NCI-H1436 treated with DMSO at 0.1 percent for 48 hours (cell line): ENCODE measurements at regions not wholly inside any gene's neighbourhood (a gene's known extent, or its start where the extent isn't known, plus 50 kb on each side); places are given as distances from the start of the nearest gene placed in this dataset.

Source experiments
- DNase-seq: peaks from one replicate; lab custom pipeline; 2025; lab: John Stamatoyannopoulos, UW

DNA sequence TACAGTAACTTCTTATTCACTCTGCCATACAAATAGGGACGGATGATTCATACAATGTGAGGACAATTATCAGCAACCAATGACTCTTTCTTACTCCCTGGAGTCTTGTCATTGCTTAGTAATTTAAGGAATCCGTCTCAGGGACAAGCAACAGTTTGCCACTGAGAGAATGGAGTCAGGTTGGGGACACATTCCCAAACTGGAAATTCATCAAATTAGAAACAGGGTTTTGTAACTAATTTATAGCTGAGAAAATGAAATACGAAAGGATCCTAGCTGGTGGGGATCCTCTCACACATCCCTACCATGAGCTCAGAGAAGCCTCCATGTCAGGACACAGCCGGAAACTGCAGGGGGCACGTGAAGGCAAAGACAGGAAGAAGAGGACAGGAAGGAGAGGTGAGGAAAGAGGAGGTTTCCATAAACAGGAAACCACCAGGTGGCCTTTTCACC is 50.4 kb upstream of the KDR start:
- DNase-seq = no peak

GRCh38 chr4:55176497-55176896 is 51.1 kb upstream of the KDR start:
- no peak for DNase-seq

- no peak for DNase-seq
These were observed 52.1 kb upstream of the KDR start for GRCh38 chr4:55177461-55177860.

DNA sequence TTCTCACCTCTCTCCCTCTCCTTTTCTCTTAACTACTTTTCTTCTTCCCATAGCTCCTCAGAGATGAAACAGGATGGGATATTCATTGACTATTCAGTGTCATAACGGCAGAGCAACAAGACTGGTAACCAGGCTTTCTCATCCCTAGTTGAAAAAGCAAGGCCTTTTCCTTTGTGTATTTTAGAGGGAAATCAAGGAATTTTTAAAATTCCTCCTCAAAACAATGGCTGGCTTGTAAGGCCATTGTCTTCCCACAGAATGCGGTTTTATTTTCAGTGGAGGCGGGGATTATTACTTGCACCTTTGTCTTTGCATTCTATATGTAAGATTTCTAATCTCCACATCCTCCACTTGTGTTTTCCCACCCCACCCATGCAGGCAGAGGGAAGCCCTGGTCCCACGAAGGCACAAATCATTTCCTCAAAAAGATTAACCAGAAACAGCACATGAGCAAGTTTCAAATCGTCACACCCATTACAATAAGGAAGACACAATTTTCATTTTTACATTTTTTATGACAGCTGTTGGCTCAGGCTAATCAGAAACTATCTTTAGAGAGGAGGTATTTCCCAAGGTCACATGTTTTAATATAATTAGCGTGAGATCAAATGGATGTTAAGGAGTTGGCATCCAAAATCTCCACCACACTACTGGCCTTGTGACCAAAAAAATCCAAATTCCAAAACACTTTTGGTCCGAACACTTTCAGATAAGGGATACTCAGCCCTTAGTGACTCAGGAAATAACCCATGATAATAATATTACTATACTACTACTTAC is 53.0 kb upstream of the KDR start:
- DNase-seq = no peak

DNA sequence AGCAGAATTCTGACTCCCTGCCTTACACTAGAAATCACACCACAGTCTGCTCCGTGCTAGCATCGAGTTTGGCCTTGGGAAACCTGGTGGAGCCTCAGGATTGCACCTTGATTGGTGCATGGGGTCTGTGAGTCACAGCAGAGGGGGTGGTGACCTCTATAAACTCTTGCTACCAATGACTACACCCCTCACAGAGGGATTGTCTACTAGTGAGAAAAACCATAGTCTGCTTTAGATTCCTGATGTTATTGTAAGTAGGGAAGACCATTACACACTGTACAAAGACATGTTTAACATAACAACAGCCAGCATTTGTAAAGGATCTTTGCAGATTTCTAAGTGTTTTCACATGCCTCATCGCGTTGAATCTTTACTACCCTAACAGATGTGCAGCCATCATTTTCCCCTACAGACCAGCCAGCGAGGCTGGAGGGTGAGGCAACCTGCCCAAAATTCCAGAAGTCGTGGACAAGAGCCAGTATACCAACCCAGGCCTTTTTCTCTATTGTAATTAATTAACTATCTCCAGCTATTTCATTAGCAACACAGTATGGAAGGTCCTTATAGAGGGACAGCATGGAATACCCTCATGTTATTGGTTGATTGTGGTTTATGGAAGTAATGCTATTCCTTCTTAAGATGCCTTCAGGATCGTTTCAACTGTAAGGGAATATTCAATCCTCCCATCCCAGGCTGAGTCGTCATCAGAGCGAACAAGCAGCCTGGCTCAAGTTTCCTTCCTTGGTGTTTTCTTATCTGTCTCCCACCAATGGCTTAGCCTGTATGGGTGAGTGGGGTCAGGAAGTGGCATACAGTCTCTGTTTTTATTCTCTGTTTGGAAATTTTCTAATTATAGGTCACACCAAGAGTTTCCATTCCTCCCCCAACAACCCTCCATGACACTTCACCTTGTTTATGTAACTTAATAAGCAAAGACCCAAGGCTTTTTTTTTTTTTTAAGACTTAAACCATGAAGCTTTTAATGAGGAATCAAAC is 55.9 kb upstream of the KDR start:
- no peak for DNase-seq

DNA sequence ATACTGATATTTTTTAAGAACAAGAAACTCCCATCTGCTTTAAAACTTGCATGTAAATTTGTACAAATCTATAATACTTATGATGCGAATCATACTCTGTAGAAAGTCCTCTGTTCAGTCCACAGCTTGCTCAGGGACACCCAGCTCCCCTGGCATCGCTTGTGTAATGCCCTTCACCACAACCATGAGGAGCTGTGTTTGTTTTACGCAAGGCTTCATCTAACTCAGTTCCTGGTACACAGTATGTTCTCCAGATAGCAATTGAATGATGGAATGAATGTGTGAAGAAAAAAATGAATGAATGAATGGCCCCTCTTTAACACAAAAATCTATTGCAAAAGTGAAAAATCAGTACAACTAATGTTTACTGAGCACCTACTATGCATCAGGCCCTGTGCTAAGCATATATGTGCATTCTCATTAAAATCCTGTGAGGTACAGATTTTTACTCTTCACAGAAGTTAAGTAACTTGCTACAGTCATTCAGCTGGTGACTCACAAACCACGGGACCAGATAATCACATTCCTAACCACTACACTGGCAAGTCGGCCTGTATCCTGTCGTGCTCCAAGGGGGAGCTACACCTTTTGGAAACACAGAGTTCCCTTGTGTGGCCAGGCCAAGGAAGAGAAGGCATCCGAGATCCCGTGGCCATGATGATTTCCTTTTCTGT is 58.7 kb upstream of the KDR start:
- no peak for DNase-seq

DNA sequence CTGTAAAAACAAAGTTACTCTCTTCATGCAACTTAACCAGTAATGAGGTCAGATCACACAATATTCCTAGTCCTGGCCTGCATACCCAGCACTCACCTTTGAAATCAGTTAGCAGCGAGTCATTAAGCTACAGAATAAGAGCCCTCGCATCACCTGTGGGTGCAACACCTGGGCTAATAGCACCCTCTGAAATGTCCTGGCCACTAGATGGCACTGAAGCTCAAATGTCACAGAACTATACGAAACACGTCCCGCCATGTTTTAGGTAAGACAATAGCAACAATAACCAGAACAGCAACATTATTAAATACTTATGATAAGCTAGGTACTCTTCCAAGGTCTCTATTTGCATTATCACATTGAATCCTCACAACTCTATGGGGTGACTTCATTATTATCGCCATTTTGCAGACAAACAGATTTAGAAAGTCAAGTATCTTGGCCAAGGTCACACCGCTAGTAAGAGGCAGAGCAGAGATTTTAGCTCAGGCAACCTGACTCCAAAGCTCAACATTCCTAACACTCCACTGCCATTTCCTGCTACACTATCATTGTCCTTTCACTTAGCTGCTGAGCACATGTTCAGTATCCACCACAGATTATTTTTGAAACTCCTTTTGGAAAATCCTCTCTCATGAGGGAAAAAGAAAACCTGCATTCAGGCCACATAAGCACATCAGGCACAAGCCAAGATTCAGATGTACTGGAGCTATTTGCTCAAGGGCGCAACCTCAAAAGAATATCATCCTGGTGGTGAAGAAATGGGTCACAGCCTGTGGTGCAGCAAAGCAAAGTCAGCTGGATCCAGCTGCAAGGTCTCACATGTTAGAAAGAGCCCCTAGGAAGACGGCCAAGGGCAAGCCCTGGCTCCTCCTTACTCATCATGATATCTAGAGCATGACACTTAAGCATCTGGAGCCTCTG is 59.5 kb upstream of the KDR start:
- DNase-seq = peak; percentile 10

DNA sequence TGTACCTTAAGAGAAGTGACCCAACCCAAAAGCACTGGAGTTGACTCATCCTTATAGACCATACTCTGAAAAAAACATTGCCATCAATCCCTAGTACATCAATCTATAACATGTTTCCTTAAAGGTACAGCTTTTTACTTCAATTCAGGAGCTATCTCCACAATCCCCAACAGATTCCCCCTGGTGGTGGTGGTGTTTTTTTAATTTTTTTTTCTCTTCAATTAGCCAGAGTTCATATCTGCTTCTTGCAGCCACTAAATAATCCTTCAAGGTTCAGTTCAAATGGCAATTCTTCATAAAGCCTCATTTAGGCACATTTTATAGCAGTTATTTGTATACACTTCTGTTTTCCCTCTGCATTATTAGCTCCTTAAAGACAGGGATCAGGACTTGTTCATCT is 60.7 kb upstream of the KDR start:
- no peak for DNase-seq

- DNase-seq = no peak
These were observed 61.3 kb upstream of the KDR start for GRCh38 chr4:55186700-55187099.

- no peak for DNase-seq
These were observed 88.8 kb upstream of the KDR start for GRCh38 chr4:55214172-55214571.

DNA sequence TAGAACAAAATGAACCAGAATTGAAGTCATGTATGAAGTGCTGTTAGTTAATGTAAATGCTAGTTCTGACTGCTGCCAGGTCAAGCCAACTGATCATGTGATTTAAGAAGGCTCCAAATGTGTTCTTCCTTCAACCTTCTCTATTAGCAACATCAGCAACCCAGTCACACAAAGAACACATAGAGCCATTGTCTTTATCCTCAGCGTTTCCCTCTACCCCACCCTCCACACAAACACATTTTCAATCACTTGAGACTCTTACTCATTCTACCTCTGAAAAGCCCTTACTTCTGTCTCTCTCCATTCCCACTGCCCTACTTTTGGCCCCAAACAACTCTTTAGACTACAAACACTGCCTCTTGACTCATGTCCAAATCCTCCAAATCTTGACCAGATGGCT is 89.7 kb upstream of the KDR start:
- no peak for DNase-seq

- DNase-seq = no peak
These were observed 91.7 kb upstream of the KDR start for GRCh38 chr4:55216863-55217635.

GRCh38 chr4:55218041-55218440 is 92.6 kb upstream of the KDR start:
- no peak for DNase-seq

DNA sequence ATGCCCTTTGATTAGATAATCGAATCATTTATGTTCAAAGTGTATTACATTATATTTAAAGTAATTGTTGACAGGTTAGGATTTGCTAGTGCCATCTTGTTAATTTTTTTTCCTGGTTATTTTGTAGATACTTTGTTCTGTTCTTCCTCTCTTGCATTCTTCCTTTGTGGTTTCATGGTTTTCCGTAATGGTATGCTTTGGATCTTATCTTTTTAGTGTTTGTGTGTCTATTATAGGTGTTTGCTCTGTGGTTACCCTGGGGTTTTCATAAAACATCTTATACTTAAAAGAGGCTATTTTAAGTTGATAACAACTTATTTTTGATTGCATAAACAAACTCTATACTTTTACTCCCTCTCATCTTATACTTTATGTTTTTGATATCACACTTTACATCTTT is 108.2 kb upstream of the SRD5A3 start:
- DNase-seq = no peak

DNA sequence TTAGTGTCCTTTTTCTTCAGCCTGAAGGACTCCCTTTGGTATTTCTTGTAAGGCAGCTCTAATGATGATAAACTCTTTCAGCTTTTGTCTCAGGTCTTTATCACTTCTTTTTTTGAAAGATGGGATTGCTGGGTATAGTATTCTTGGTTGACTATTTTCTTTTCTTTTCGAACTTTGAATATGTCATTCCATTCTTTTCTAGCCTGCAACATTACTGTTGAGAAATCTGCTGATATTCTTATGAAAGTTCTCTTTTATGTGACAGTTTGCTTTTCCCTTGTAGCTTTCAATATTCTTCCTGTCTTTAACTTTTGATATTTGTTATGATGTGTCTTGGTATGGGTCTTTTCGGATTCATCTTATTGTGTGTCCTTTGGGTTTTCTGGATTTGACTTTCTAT is 107.6 kb upstream of the SRD5A3 start:
- DNase-seq = no peak

- no peak for DNase-seq
These were observed 104.6 kb upstream of the SRD5A3 start for GRCh38 chr4:55241461-55241860.

GRCh38 chr4:55242506-55242905 is 103.5 kb upstream of the SRD5A3 start:
- no peak for DNase-seq

GRCh38 chr4:55247521-55247920 is 98.5 kb upstream of the SRD5A3 start:
- DNase-seq = no peak

DNA sequence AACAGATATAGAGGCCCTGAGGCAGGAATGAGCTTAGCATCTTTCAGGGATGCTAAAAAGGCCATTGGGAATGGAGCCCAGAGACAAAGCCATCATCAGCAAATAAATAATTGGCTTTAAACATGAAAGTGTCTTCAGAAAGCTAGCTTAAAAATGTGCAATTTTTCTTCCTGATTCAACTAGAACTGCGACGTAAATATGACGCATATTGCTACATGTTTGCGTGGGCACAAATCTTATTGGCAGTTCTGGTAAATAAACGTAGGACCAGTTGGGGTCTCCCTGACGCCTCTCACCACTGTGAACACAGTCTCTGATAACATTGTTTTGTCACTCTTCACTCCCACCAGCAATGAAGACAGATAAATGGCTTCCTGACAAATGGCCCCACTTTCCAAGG is 97.3 kb upstream of the SRD5A3 start:
- DNase-seq = no peak

GRCh38 chr4:55249476-55249875 is 96.6 kb upstream of the SRD5A3 start:
- no peak for DNase-seq

DNA sequence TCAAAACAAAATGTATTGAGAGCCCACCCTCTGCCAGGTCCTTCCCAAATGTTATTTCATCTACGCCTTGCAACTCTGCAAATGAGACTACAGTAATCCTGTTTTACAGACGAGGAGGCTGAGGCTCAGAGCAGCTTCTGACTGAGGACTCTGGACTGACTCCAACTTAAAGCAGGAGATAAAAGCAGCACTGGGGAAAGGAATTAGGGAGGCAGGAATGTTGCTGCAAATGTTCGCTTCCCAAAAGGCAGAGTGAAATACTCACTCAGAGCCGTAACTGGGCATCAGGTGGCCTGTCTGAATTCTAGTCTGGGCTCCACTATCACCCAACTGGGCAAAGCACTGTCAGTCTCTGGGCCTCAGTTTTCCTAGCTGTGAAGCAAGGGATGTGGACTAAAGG is 94.7 kb upstream of the SRD5A3 start:
- no peak for DNase-seq
